NCI-H748 treated with DMSO at 0.1 percent for 48 hours (cell line): ENCODE measurements at regions not wholly inside any gene's neighbourhood (a gene's known extent, or its start where the extent isn't known, plus 50 kb on each side); places are given as distances from the start of the nearest gene placed in this dataset.
"Not testable (repeated sequence)": the region's sequence is repeated elsewhere in the genome, so short reads cannot be mapped to it uniquely, and the experiment has no call there.

Experiments used
- DNase-seq: peaks from one replicate; lab custom pipeline; 2025; lab: John Stamatoyannopoulos, UW

- DNase-seq: no peak
Measured at GRCh38 chr20:57828696-57829095, 118.9 kb upstream of the PMEPA1 start.

GRCh38 chr20:57826666-57827287 is 117.0 kb upstream of the PMEPA1 start:
- DNase-seq: no peak

- no peak for DNase-seq
Measured at GRCh38 chr20:57824909-57825308, 115.1 kb upstream of the PMEPA1 start.

- no peak for DNase-seq
Measured at GRCh38 chr20:57821935-57822334, 112.1 kb upstream of the PMEPA1 start.

- DNase-seq: no peak
Measured at GRCh38 chr20:57819691-57820380, 110.0 kb upstream of the PMEPA1 start.

- DNase-seq: no peak
Measured at GRCh38 chr20:57819291-57819690, 109.5 kb upstream of the PMEPA1 start.

- DNase-seq: no peak
Measured at GRCh38 chr20:57818418-57819181, 108.8 kb upstream of the PMEPA1 start.

- no peak for DNase-seq
Measured at GRCh38 chr20:57815405-57815804, 105.6 kb upstream of the PMEPA1 start.

- DNase-seq: no peak
Measured at GRCh38 chr20:57814529-57814928, 104.7 kb upstream of the PMEPA1 start.

GRCh38 chr20:57813509-57814269 is 103.9 kb upstream of the PMEPA1 start:
- no peak for DNase-seq

- DNase-seq: not testable (repeated sequence)
Measured at GRCh38 chr20:57812632-57813031, 102.8 kb upstream of the PMEPA1 start.

- no peak for DNase-seq
Measured at GRCh38 chr20:57811374-57812020, 101.7 kb upstream of the PMEPA1 start.

GRCh38 chr20:57810511-57811373 is 100.9 kb upstream of the PMEPA1 start:
- no peak for DNase-seq

- DNase-seq: no peak
Measured at GRCh38 chr20:57809661-57810172, 99.9 kb upstream of the PMEPA1 start.

- no peak for DNase-seq
Measured at GRCh38 chr20:57809149-57809548, 99.3 kb upstream of the PMEPA1 start.

GRCh38 chr20:57808264-57809070 is 98.7 kb upstream of the PMEPA1 start:
- no peak for DNase-seq

GRCh38 chr20:57807401-57808263 is 97.8 kb upstream of the PMEPA1 start:
- DNase-seq: no peak

- DNase-seq: no peak
Measured at GRCh38 chr20:57806975-57807374, 97.2 kb upstream of the PMEPA1 start.

- DNase-seq: no peak
Measured at GRCh38 chr20:57806476-57806875, 96.7 kb upstream of the PMEPA1 start.
